Thyroid gland (tissue), 4 donors: ENCODE measurements at regions not wholly inside any gene's neighbourhood (a gene's known extent, or its start where the extent isn't known, plus 50 kb on each side); places are given as distances from the start of the nearest gene placed in this dataset.

ENCODE experiments used
- DNase-seq, 2 donors: peaks; one replicate each; pipeline ENCODE4 v3.0.0-alpha.2; 2019
- H3K27ac ChIP-seq, 3 donors: fragments of 200-600 bp; sonication (generic); 1 replicate in 2 of 3; 2 replicates in 1 of 3; pipeline ENCODE4 v1.5.1; 2016 to 2019; ENCODE audit warnings: mild to moderate bottlenecking in 1 of 3, moderate library complexity in 1 of 3
- H3K27me3 ChIP-seq: fragments of 200-600 bp; sonication (generic); one replicate; pipeline ENCODE4 v1.5.1; 2019
- H3K36me3 ChIP-seq, 2 donors: fragments of 200-600 bp; sonication (generic); one replicate each; pipeline ENCODE4 v1.5.1; 2016 to 2019
- H3K4me1 ChIP-seq, 2 donors: fragments of 200-600 bp; sonication (generic); one replicate each; pipeline ENCODE4 v1.5.1; 2017 to 2019
- H3K4me3 ChIP-seq, 3 donors: fragments of 200-600 bp; sonication (generic); replicated peaks in 1 of 3; 1 replicate in 2 of 3; 2 replicates in 1 of 3; pipeline ENCODE4 v1.5.1; 2016; ENCODE audit warnings: mild to moderate bottlenecking in 1 of 3
- H3K9me3 ChIP-seq: fragments of 200-600 bp; sonication (generic); one replicate; pipeline ENCODE4 v1.5.1; 2017
- CTCF ChIP-seq, 6 experiments: fragments of 200-600 bp in 3 of 6; fragments of 450-650 bp in 3 of 6; sonication (generic) in 3 of 6; IDR thresholded peaks; one replicate each; pipeline ENCODE4 v1.5.1; 2016 to 2019; ENCODE audit warnings: antibody characterized with exemption in 6 of 6, mild to moderate bottlenecking in 2 of 6, inconsistent platforms in 1 of 6, moderate library complexity in 1 of 6
- POLR2A ChIP-seq, 2 donors: fragments of 450-650 bp; IDR thresholded peaks; one replicate each; pipeline ENCODE4 v1.6.1; 2017; ENCODE audit warnings: antibody characterized with exemption in 2 of 2, mild to moderate bottlenecking in 2 of 2, moderate library complexity in 1 of 2
- WGBS, 2 donors: methylation state at CpG; one replicate each; pipeline ENCODE4 v1.1.5; 2017; 5-methylcytosine and 5-hydroxymethylcytosine counted together
- intact Hi-C: fragments of 100-400 bp; cut with DNase I; formaldehyde crosslinking; loops from one replicate; pipeline ENCODE4 v1.15.1; 2023

- intact Hi-C loops = no loop called here
- Histone ChIP-seq H3K36me3 (no peaks in the 10 kb centered on the region), H3K4me1 (peaks cover 0 to 5% of the 10 kb centered on the region in 2 donors), H3K27me3 (no peaks in the 10 kb centered on the region), H3K9me3 (no peaks in the 10 kb centered on the region), H3K4me3 (no peak overlapping the region), H3K27ac (no peak overlapping the region)
- peak; percentile 63 to 80 for DNase-seq
- WGBS, 2 donors = 77 to 79% methylated on average over 4 of the region's 4 CpGs
- no peak for TF ChIP-seq CTCF (IDR thresholded peaks at IDR 0.05)
- TF ChIP-seq POLR2A (IDR thresholded peaks at IDR 0.05) = no peak
These were observed 260.5 kb downstream of the CCDC85A start for GRCh38 chr2:56444339-56444738.

- H3K4me3 ChIP-seq = no peak overlapping the region
- TF ChIP-seq CTCF (IDR thresholded peaks at IDR 0.05) = no peak
- TF ChIP-seq POLR2A (IDR thresholded peaks at IDR 0.05) = no peak
- H3K27ac ChIP-seq = no peak overlapping the region
- intact Hi-C loops = no loop called here
- H3K9me3 ChIP-seq = no peaks in the 10 kb centered on the region
- no peaks in the 10 kb centered on the region for H3K27me3 ChIP-seq
- no peak for DNase-seq
- WGBS, 2 donors = 74 to 82% methylated on average over 5 of the region's 5 CpGs
- H3K4me1 ChIP-seq = peaks cover 0 to 5% of the 10 kb centered on the region in 2 donors
- no peaks in the 10 kb centered on the region for H3K36me3 ChIP-seq
These were observed 264.7 kb downstream of the CCDC85A start for GRCh38 chr2:56448403-56449001.

GRCh38 chr2:56449002-56449431 lies 265.2 kb downstream of the CCDC85A start:
- Histone ChIP-seq H3K9me3 (no peaks in the 10 kb centered on the region), H3K27ac (no peak overlapping the region), H3K36me3 (no peaks in the 10 kb centered on the region), H3K4me1 (peaks cover 0 to 5% of the 10 kb centered on the region in 2 donors), H3K27me3 (no peaks in the 10 kb centered on the region), H3K4me3 (no peak overlapping the region)
- peak; percentile 22 to 32 for DNase-seq
- TF ChIP-seq CTCF (IDR thresholded peaks at IDR 0.05) (no peak), POLR2A (IDR thresholded peaks at IDR 0.05) (no peak)
- intact Hi-C loops = no loop called here
- 52 to 61% methylated on average over 8 of the region's 8 CpGs for WGBS, 2 donors

- no peak for TF ChIP-seq POLR2A (IDR thresholded peaks at IDR 0.05)
- no peak for TF ChIP-seq CTCF (IDR thresholded peaks at IDR 0.05)
- intact Hi-C loops = no loop called here
These were observed 265.7 kb downstream of the CCDC85A start for GRCh38 chr2:56449449-56449860.

GRCh38 chr2:56450047-56450446 lies 266.3 kb downstream of the CCDC85A start:
- Histone ChIP-seq H3K27ac (no peak overlapping the region), H3K9me3 (no peaks in the 10 kb centered on the region), H3K36me3 (no peaks in the 10 kb centered on the region), H3K27me3 (no peaks in the 10 kb centered on the region), H3K4me1 (no peaks in the 10 kb centered on the region), H3K4me3 (no peak overlapping the region)
- intact Hi-C loops = no loop called here
- no peak for DNase-seq
- TF ChIP-seq CTCF (IDR thresholded peaks at IDR 0.05) = no peak
- no peak for TF ChIP-seq POLR2A (IDR thresholded peaks at IDR 0.05)
- 52 to 58% methylated on average over 1 of the region's 1 CpG for WGBS, 2 donors

More at GRCh38 chr2:56449449-56449860, 265.7 kb downstream of the CCDC85A start:
- DNase-seq = no peak
- WGBS, 2 donors = 63 to 65% methylated on average over 2 of the region's 2 CpGs
- Histone ChIP-seq H3K27me3 (no peaks in the 10 kb centered on the region), H3K4me1 (peaks cover 0 to under 1% of the 10 kb centered on the region in 2 donors), H3K9me3 (no peaks in the 10 kb centered on the region), H3K27ac (no peak overlapping the region), H3K4me3 (no peak overlapping the region), H3K36me3 (no peaks in the 10 kb centered on the region)
